WTC11 (cell line): ENCODE measurements at regions not wholly inside any gene's neighbourhood (a gene's known extent, or its start where the extent isn't known, plus 50 kb on each side); places are given as distances from the start of the nearest gene placed in this dataset.

Experiments
- ATAC-seq: fragments of 200-7000 bp; cut with Tn5 transposase; 2 replicates; pipeline ENCODE4 v1.10.0; 2021; ENCODE audit warnings: mild to moderate bottlenecking, moderate library complexity
- CTCF ChIA-PET: fragments of 300-600 bp; sonication (Branson Sonifier 250); formaldehyde crosslinking; loops from one replicate; lab custom pipeline; 2021; ENCODE audit warnings: antibody characterized with exemption; lab: Charles Lee
- POLR2A ChIA-PET: fragments of 350-600 bp; sonication (Branson Sonifier 250); formaldehyde crosslinking; loops from one replicate; lab custom pipeline; 2021; ENCODE audit warnings: antibody characterized with exemption; lab: Charles Lee
- DNase-seq: peaks from one replicate; pipeline ENCODE4 v3.0.0; 2021; ENCODE audit warnings: low spot score
- H3K27ac Mint-ChIP-seq: 2 replicates; pipeline ENCODE4 v1.8.0; 2021; ENCODE audit warnings: mixed read lengths
- H3K27me3 Mint-ChIP-seq: 2 replicates; pipeline ENCODE4 v1.8.0; 2021; ENCODE audit warnings: low read depth, mild to moderate bottlenecking, moderate library complexity, mixed read lengths
- H3K36me3 Mint-ChIP-seq: 2 replicates; pipeline ENCODE4 v1.8.0; 2021; ENCODE audit warnings: mixed read lengths
- H3K4me1 Mint-ChIP-seq: 2 replicates; pipeline ENCODE4 v1.8.0; 2022; ENCODE audit warnings: mixed read lengths
- H3K4me3 Mint-ChIP-seq: 2 replicates; pipeline ENCODE4 v1.8.0; 2021; ENCODE audit warnings: mild to moderate bottlenecking, moderate library complexity, mixed read lengths
- H3K9me3 Mint-ChIP-seq: 2 replicates; pipeline ENCODE4 v1.8.0; 2021; ENCODE audit warnings: mixed read lengths
- CBFB ChIP-seq: sonication (generic); formaldehyde crosslinking; IDR thresholded peaks from 2 replicates; pipeline ENCODE4 v1.8.1; 2022; ENCODE audit warnings: mild to moderate bottlenecking, low read depth, missing genetic modification reagents
- CREB1 ChIP-seq: sonication (generic); formaldehyde crosslinking; IDR thresholded peaks from 2 replicates; pipeline ENCODE4 v1.8.0; 2023; ENCODE audit warnings: mild to moderate bottlenecking, missing genetic modification reagents
- CREM ChIP-seq: sonication (generic); formaldehyde crosslinking; IDR thresholded peaks from 2 replicates; pipeline ENCODE4 v1.8.1; 2022; ENCODE audit warnings: mild to moderate bottlenecking, missing genetic modification reagents, moderate library complexity
- E2F4 ChIP-seq: sonication (generic); formaldehyde crosslinking; IDR thresholded peaks from 2 replicates; pipeline ENCODE4 v1.8.1; 2022; ENCODE audit warnings: low read depth, mild to moderate bottlenecking, moderate library complexity, missing genetic modification reagents, borderline replicate concordance
- GABPB1 ChIP-seq: sonication (generic); formaldehyde crosslinking; IDR thresholded peaks from 2 replicates; pipeline ENCODE4 v1.8.1; 2023; ENCODE audit warnings: mild to moderate bottlenecking, missing genetic modification reagents
- GRHL2 ChIP-seq: fragments of 250-450 bp; sonication (Bioruptor Pico); IDR thresholded peaks from 2 replicates; pipeline ENCODE4 v1.8.0; 2022; ENCODE audit warnings: mild to moderate bottlenecking, moderate library complexity; ENCODE audit not compliant: insufficient replicate concordance, severe bottlenecking
- MLX ChIP-seq: sonication (generic); formaldehyde crosslinking; IDR thresholded peaks from 2 replicates; pipeline ENCODE4 v1.8.1; 2023; ENCODE audit warnings: mild to moderate bottlenecking, missing genetic modification reagents, moderate library complexity
- MXD4 ChIP-seq: fragments of 250-450 bp; sonication (Bioruptor Pico); IDR thresholded peaks from 2 replicates; pipeline ENCODE4 v1.8.0; 2021; ENCODE audit warnings: mild to moderate bottlenecking, moderate library complexity, borderline replicate concordance
- OVOL2 ChIP-seq: fragments of 250-450 bp; sonication (Bioruptor Pico); IDR thresholded peaks from 2 replicates; pipeline ENCODE4 v1.9.0; 2021; ENCODE audit warnings: mild to moderate bottlenecking, borderline replicate concordance
- TP53 ChIP-seq: sonication (generic); formaldehyde crosslinking; IDR thresholded peaks from 2 replicates; pipeline ENCODE4 v1.8.1; 2023; ENCODE audit warnings: mild to moderate bottlenecking, missing genetic modification reagents
- ZNF121 ChIP-seq: sonication (generic); formaldehyde crosslinking; IDR thresholded peaks from 2 replicates; pipeline ENCODE4 v1.8.0; 2023; ENCODE audit warnings: missing genetic modification reagents
- ZNF138 ChIP-seq: sonication (generic); formaldehyde crosslinking; conservative IDR thresholded peaks from 2 replicates; pipeline ENCODE4 v1.8.1; 2022; ENCODE audit warnings: mild to moderate bottlenecking, moderate library complexity, missing genetic modification reagents
- TF ChIP-seq, protein P1 (sequence below): fragments of 250-450 bp; sonication (Bioruptor Pico); conservative IDR thresholded peaks from 2 replicates; pipeline ENCODE4 v1.9.0; 2021; ENCODE audit warnings: mild to moderate bottlenecking
- TF ChIP-seq, protein P2 (sequence below): fragments of 250-450 bp; sonication (Bioruptor Pico); IDR thresholded peaks from 2 replicates; pipeline ENCODE4 v1.9.0; 2021; ENCODE audit warnings: mild to moderate bottlenecking
- TF ChIP-seq, protein P3 (sequence below): sonication (generic); formaldehyde crosslinking; IDR thresholded peaks from 2 replicates; pipeline ENCODE4 v1.8.1; 2023; ENCODE audit warnings: mild to moderate bottlenecking, missing genetic modification reagents, borderline replicate concordance
- TF ChIP-seq, protein P4 (sequence below): sonication (generic); formaldehyde crosslinking; IDR thresholded peaks from 2 replicates; pipeline ENCODE4 v1.8.0; 2023; ENCODE audit warnings: missing genetic modification reagents, mild to moderate bottlenecking, borderline replicate concordance
- TF ChIP-seq, protein P5 (sequence below): sonication (generic); formaldehyde crosslinking; conservative IDR thresholded peaks from 2 replicates; pipeline ENCODE4 v1.8.1; 2022; ENCODE audit warnings: mild to moderate bottlenecking, missing genetic modification reagents

GRCh38 chr9:90274725-90275124 lies 367.9 kb downstream of the DIRAS2 start (continued):
- no peak for TF ChIP-seq ZNF138 (CRISPR knock-in tag)
- TF ChIP-seq, protein P1, sequence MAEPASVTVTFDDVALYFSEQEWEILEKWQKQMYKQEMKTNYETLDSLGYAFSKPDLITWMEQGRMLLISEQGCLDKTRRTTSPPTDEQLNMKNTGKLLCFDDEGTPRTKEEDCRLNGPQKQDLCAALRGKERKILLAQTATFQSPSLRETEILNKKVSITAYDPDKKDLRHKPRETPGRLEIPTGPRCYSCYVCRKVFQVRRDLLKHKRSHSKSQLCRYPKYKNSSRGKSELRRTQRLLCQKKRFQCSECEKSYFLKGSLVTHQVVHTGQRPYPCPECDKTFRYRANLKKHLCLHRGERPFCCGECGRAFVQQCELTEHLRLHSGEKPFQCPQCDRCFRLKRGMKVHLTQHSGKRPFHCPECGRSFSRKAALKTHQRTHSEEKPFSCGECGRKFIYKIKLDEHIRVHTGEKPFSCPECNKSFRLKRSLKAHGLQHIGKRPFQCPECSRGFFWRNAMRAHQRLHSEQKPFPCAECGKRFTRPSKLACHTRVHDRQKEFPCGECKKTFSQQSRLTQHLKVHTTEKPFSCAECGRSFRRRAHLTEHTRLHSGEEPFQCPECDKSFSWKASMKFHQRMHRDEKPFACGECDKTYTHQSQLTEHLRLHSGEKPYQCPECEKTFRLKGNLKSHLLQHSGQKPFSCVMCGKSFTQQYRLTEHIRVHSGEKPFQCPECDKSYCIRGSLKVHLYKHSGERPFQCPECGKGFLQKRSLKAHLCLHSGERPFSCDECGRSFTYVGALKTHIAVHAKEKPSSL = no peak
- TF ChIP-seq MXD4 (CRISPR knock-in tag) = no peak
- TF ChIP-seq CREB1 (CRISPR knock-in tag) = no peak
- no peak for TF ChIP-seq CREM (CRISPR knock-in tag)
- TF ChIP-seq ZNF121 (CRISPR knock-in tag) = no peak

DNA sequence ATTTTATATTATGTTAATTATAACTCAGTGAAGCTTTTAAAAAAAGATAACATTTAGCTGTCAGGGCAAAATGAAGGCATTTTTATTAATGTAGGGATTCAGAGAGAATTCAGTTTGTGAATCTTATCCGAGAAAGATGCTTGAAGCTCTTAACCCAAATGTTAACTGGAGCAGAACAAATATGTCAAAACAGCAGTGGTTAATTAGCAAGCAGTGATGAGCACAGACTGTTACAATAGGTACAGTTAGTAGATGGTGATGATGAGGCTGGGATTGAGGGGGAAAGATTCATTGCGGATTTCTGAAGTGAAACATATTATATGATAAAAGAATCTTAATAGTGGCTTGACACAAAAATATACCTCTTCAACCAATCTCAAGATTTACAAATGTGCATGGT lies 356.7 kb downstream of the DIRAS2 start:
- no peak for ATAC-seq
- peaks cover 3% of the 10 kb centered on the region for H3K4me1 Mint-ChIP-seq
- H3K9me3 Mint-ChIP-seq = peaks cover 5% of the 10 kb centered on the region

GRCh38 chr9:90287567-90288274 lies 354.9 kb downstream of the DIRAS2 start:
- H3K9me3 Mint-ChIP-seq = peaks cover 10% of the 10 kb centered on the region
- H3K4me3 Mint-ChIP-seq = no peak overlapping the region
- ATAC-seq (peak; percentile 50; the same call in 1 of the 2 replicates), DNase-seq (peak; percentile 16)
- CTCF ChIA-PET = no interaction called here
- H3K36me3 Mint-ChIP-seq = no peaks in the 10 kb centered on the region
- H3K27me3 Mint-ChIP-seq = no peaks in the 10 kb centered on the region
- H3K27ac Mint-ChIP-seq = no peak overlapping the region
- no peaks in the 10 kb centered on the region for H3K4me1 Mint-ChIP-seq
- POLR2A ChIA-PET = no interaction called here
- TF ChIP-seq CREB1 (CRISPR knock-in tag) (no peak), GRHL2 (no peak), E2F4 (CRISPR knock-in tag) (no peak), MLX (CRISPR knock-in tag) (no peak)
- TF ChIP-seq, protein P2, sequence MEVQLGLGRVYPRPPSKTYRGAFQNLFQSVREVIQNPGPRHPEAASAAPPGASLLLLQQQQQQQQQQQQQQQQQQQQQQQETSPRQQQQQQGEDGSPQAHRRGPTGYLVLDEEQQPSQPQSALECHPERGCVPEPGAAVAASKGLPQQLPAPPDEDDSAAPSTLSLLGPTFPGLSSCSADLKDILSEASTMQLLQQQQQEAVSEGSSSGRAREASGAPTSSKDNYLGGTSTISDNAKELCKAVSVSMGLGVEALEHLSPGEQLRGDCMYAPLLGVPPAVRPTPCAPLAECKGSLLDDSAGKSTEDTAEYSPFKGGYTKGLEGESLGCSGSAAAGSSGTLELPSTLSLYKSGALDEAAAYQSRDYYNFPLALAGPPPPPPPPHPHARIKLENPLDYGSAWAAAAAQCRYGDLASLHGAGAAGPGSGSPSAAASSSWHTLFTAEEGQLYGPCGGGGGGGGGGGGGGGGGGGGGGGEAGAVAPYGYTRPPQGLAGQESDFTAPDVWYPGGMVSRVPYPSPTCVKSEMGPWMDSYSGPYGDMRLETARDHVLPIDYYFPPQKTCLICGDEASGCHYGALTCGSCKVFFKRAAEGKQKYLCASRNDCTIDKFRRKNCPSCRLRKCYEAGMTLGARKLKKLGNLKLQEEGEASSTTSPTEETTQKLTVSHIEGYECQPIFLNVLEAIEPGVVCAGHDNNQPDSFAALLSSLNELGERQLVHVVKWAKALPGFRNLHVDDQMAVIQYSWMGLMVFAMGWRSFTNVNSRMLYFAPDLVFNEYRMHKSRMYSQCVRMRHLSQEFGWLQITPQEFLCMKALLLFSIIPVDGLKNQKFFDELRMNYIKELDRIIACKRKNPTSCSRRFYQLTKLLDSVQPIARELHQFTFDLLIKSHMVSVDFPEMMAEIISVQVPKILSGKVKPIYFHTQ (CRISPR knock-in tag) = no peak
- TF ChIP-seq, protein P3, sequence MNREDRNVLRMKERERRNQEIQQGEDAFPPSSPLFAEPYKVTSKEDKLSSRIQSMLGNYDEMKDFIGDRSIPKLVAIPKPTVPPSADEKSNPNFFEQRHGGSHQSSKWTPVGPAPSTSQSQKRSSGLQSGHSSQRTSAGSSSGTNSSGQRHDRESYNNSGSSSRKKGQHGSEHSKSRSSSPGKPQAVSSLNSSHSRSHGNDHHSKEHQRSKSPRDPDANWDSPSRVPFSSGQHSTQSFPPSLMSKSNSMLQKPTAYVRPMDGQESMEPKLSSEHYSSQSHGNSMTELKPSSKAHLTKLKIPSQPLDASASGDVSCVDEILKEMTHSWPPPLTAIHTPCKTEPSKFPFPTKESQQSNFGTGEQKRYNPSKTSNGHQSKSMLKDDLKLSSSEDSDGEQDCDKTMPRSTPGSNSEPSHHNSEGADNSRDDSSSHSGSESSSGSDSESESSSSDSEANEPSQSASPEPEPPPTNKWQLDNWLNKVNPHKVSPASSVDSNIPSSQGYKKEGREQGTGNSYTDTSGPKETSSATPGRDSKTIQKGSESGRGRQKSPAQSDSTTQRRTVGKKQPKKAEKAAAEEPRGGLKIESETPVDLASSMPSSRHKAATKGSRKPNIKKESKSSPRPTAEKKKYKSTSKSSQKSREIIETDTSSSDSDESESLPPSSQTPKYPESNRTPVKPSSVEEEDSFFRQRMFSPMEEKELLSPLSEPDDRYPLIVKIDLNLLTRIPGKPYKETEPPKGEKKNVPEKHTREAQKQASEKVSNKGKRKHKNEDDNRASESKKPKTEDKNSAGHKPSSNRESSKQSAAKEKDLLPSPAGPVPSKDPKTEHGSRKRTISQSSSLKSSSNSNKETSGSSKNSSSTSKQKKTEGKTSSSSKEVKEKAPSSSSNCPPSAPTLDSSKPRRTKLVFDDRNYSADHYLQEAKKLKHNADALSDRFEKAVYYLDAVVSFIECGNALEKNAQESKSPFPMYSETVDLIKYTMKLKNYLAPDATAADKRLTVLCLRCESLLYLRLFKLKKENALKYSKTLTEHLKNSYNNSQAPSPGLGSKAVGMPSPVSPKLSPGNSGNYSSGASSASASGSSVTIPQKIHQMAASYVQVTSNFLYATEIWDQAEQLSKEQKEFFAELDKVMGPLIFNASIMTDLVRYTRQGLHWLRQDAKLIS (CRISPR knock-in tag) = no peak
- TF ChIP-seq, protein P4, sequence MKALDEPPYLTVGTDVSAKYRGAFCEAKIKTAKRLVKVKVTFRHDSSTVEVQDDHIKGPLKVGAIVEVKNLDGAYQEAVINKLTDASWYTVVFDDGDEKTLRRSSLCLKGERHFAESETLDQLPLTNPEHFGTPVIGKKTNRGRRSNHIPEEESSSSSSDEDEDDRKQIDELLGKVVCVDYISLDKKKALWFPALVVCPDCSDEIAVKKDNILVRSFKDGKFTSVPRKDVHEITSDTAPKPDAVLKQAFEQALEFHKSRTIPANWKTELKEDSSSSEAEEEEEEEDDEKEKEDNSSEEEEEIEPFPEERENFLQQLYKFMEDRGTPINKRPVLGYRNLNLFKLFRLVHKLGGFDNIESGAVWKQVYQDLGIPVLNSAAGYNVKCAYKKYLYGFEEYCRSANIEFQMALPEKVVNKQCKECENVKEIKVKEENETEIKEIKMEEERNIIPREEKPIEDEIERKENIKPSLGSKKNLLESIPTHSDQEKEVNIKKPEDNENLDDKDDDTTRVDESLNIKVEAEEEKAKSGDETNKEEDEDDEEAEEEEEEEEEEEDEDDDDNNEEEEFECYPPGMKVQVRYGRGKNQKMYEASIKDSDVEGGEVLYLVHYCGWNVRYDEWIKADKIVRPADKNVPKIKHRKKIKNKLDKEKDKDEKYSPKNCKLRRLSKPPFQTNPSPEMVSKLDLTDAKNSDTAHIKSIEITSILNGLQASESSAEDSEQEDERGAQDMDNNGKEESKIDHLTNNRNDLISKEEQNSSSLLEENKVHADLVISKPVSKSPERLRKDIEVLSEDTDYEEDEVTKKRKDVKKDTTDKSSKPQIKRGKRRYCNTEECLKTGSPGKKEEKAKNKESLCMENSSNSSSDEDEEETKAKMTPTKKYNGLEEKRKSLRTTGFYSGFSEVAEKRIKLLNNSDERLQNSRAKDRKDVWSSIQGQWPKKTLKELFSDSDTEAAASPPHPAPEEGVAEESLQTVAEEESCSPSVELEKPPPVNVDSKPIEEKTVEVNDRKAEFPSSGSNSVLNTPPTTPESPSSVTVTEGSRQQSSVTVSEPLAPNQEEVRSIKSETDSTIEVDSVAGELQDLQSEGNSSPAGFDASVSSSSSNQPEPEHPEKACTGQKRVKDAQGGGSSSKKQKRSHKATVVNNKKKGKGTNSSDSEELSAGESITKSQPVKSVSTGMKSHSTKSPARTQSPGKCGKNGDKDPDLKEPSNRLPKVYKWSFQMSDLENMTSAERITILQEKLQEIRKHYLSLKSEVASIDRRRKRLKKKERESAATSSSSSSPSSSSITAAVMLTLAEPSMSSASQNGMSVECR (CRISPR knock-in tag) = no peak

More for the DNA sequence above, 356.7 kb downstream of the DIRAS2 start:
- Mint-ChIP-seq H3K4me3 (no peak overlapping the region), H3K36me3 (no peaks in the 10 kb centered on the region), H3K27me3 (no peaks in the 10 kb centered on the region), H3K27ac (no peak overlapping the region)
- ChIA-PET POLR2A (no interaction called here), CTCF (no interaction called here)
- TF ChIP-seq OVOL2 = no peak
- TF ChIP-seq, protein P5, sequence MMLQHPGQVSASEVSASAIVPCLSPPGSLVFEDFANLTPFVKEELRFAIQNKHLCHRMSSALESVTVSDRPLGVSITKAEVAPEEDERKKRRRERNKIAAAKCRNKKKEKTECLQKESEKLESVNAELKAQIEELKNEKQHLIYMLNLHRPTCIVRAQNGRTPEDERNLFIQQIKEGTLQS (CRISPR knock-in tag) = no peak
- no peak for TF ChIP-seq TP53 (CRISPR knock-in tag)
- no peak for TF ChIP-seq GABPB1 (CRISPR knock-in tag)
- no peak for TF ChIP-seq CBFB (CRISPR knock-in tag)
- DNase-seq = no peak
